Esophagus muscularis mucosa (tissue), 4 donors: ENCODE measurements at regions not wholly inside any gene's neighbourhood (a gene's known extent, or its start where the extent isn't known, plus 50 kb on each side); places are given as distances from the start of the nearest gene placed in this dataset.

ENCODE experiments used
- EP300 ChIP-seq: sonication (generic); formaldehyde crosslinking; IDR thresholded peaks from one replicate; pipeline ENCODE4 v1.6.1; 2017; ENCODE audit warnings: antibody characterized with exemption
- POLR2A ChIP-seq: fragments of 450-650 bp; IDR thresholded peaks from one replicate; pipeline ENCODE4 v1.6.1; 2017; ENCODE audit warnings: antibody characterized with exemption, moderate library complexity, mild to moderate bottlenecking, low read depth
- POLR2AphosphoS5 ChIP-seq, 2 donors: sonication (generic); formaldehyde crosslinking; IDR thresholded peaks; one replicate each; pipeline ENCODE4 v1.6.1; 2017; ENCODE audit warnings: antibody characterized with exemption in 2 of 2
- TF ChIP-seq, protein P1 (sequence below), 3 experiments: fragments of 200-600 bp in 2 of 3; fragments of 450-650 bp in 1 of 3; sonication (generic) in 2 of 3; IDR thresholded peaks; one replicate each; pipeline ENCODE4 v1.5.1; 2017 to 2019; ENCODE audit warnings: antibody characterized with exemption in 3 of 3, mild to moderate bottlenecking in 2 of 3, moderate library complexity in 1 of 3

DNA sequence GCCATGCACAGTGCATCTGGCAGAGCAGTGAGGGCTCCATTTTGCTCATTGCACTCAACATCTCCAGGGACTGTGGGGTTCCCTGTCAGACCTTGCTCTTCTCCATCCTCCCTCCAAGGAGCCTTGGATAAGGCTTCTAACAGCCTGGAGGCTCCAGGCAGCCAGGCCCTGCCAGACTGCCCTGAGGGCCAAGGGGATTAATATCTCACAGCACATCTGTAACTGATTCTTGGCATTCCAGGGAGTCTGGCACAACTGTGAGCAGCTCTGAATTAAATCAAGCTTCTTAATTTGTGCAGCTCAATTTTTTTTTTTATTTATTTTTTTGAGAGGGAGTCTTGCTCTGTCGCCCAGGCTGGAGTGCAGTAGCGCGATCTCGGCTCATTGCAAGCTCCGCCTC, 224.5 kb upstream of the PGRMC2 start:
- TF ChIP-seq POLR2AphosphoS5 (IDR thresholded peaks at IDR 0.05): no peak
- TF ChIP-seq, protein P1, sequence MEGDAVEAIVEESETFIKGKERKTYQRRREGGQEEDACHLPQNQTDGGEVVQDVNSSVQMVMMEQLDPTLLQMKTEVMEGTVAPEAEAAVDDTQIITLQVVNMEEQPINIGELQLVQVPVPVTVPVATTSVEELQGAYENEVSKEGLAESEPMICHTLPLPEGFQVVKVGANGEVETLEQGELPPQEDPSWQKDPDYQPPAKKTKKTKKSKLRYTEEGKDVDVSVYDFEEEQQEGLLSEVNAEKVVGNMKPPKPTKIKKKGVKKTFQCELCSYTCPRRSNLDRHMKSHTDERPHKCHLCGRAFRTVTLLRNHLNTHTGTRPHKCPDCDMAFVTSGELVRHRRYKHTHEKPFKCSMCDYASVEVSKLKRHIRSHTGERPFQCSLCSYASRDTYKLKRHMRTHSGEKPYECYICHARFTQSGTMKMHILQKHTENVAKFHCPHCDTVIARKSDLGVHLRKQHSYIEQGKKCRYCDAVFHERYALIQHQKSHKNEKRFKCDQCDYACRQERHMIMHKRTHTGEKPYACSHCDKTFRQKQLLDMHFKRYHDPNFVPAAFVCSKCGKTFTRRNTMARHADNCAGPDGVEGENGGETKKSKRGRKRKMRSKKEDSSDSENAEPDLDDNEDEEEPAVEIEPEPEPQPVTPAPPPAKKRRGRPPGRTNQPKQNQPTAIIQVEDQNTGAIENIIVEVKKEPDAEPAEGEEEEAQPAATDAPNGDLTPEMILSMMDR (IDR thresholded peaks at IDR 0.05): no peak
- TF ChIP-seq POLR2A: no peak
- TF ChIP-seq EP300: no peak
